ENCODE measurements at regions not wholly inside any gene's neighbourhood (a gene's known extent, or its start where the extent isn't known, plus 50 kb on each side); places are given as distances from the start of the nearest gene placed in this dataset.

- Mint-ChIP-seq H3K9me3 (ENCODE audit: insufficient read depth) (no peaks in the 10 kb centered on the region), H3K4me1 (ENCODE audit: low read depth) (no peaks in the 10 kb centered on the region), H3K4me3 (no peak overlapping the region), H3K27ac (no peak overlapping the region), H3K27me3 (ENCODE audit: low read depth) (peaks cover 8% of the 10 kb centered on the region), H3K36me3 (ENCODE audit: low read depth) (no peaks in the 10 kb centered on the region)
- ATAC-seq (no peak), DNase-seq (no peak)
- CTCF ChIA-PET, result no interaction called here
- POLR2A ChIA-PET, result no interaction called here
These were observed 149.4 kb upstream of the KCNMB2 start for GRCh38 chr3:178386880-178387279.

- POLR2A ChIA-PET, result no interaction called here
- ATAC-seq, result no peak
- CTCF ChIA-PET, result no interaction called here
- Mint-ChIP-seq H3K36me3 (ENCODE audit: low read depth) (no peaks in the 10 kb centered on the region), H3K4me1 (ENCODE audit: low read depth) (no peaks in the 10 kb centered on the region), H3K27me3 (ENCODE audit: low read depth) (peaks cover 3% of the 10 kb centered on the region), H3K27ac (no peak overlapping the region), H3K9me3 (ENCODE audit: insufficient read depth) (no peaks in the 10 kb centered on the region), H3K4me3 (no peak overlapping the region)
- no peak for DNase-seq
These were observed 147.8 kb upstream of the KCNMB2 start for GRCh38 chr3:178388473-178388872.

- no peak overlapping the region for H3K4me3 Mint-ChIP-seq
- no peak overlapping the region for H3K27ac Mint-ChIP-seq
- ATAC-seq, result no peak
- ChIA-PET POLR2A (no interaction called here), CTCF (no interaction called here)
- H3K36me3 Mint-ChIP-seq (ENCODE audit: low read depth), result no peaks in the 10 kb centered on the region
- no peaks in the 10 kb centered on the region for H3K9me3 Mint-ChIP-seq (ENCODE audit: insufficient read depth)
- peaks cover 3% of the 10 kb centered on the region for H3K27me3 Mint-ChIP-seq (ENCODE audit: low read depth)
- no peaks in the 10 kb centered on the region for H3K4me1 Mint-ChIP-seq (ENCODE audit: low read depth)
- DNase-seq, result no peak
These were observed 147.0 kb upstream of the KCNMB2 start for GRCh38 chr3:178389258-178389657.

- Mint-ChIP-seq H3K27me3 (ENCODE audit: low read depth) (peaks cover 3% of the 10 kb centered on the region), H3K4me1 (ENCODE audit: low read depth) (no peaks in the 10 kb centered on the region), H3K36me3 (ENCODE audit: low read depth) (no peaks in the 10 kb centered on the region), H3K9me3 (ENCODE audit: insufficient read depth) (no peaks in the 10 kb centered on the region), H3K27ac (no peak overlapping the region), H3K4me3 (no peak overlapping the region)
- CTCF ChIA-PET, result no interaction called here
- DNase-seq (no peak), ATAC-seq (no peak)
- POLR2A ChIA-PET, result no interaction called here
These were observed 143.7 kb upstream of the KCNMB2 start for GRCh38 chr3:178392511-178392926.

- CTCF ChIA-PET, result interaction anchor here (1.8 kb wide), 1 partner anchor 8 kb away, joined by 5 read pairs; no protein-coding TSS in a partner anchor
- H3K36me3 Mint-ChIP-seq (ENCODE audit: low read depth), result no peaks in the 10 kb centered on the region
- H3K4me3 Mint-ChIP-seq, result no peak overlapping the region
- no peaks in the 10 kb centered on the region for H3K9me3 Mint-ChIP-seq (ENCODE audit: insufficient read depth)
- peaks cover 3% of the 10 kb centered on the region for H3K27me3 Mint-ChIP-seq (ENCODE audit: low read depth)
- no peaks in the 10 kb centered on the region for H3K4me1 Mint-ChIP-seq (ENCODE audit: low read depth)
- POLR2A ChIA-PET, result no interaction called here
- DNase-seq (no peak), ATAC-seq (no peak)
- no peak overlapping the region for H3K27ac Mint-ChIP-seq
These were observed 143.1 kb upstream of the KCNMB2 start for GRCh38 chr3:178393146-178393545.

- H3K9me3 Mint-ChIP-seq (ENCODE audit: insufficient read depth), result no peaks in the 10 kb centered on the region
- peaks cover 3% of the 10 kb centered on the region for H3K27me3 Mint-ChIP-seq (ENCODE audit: low read depth)
- no peak overlapping the region for H3K4me3 Mint-ChIP-seq
- no peaks in the 10 kb centered on the region for H3K36me3 Mint-ChIP-seq (ENCODE audit: low read depth)
- DNase-seq (no peak), ATAC-seq (no peak)
- no peaks in the 10 kb centered on the region for H3K4me1 Mint-ChIP-seq (ENCODE audit: low read depth)
- ChIA-PET CTCF (interaction anchor here (1.8 kb wide), 1 partner anchor 9 kb away, joined by 5 read pairs; no protein-coding TSS in a partner anchor), POLR2A (no interaction called here)
- no peak overlapping the region for H3K27ac Mint-ChIP-seq
These were observed 142.4 kb upstream of the KCNMB2 start for GRCh38 chr3:178393824-178394223.

GRCh38 chr3:178396318-178396717, 139.9 kb upstream of the KCNMB2 start:
- Mint-ChIP-seq H3K4me1 (ENCODE audit: low read depth) (no peaks in the 10 kb centered on the region), H3K9me3 (ENCODE audit: insufficient read depth) (no peaks in the 10 kb centered on the region), H3K27ac (no peak overlapping the region), H3K4me3 (no peak overlapping the region), H3K36me3 (ENCODE audit: low read depth) (no peaks in the 10 kb centered on the region), H3K27me3 (ENCODE audit: low read depth) (no peaks in the 10 kb centered on the region)
- DNase-seq, result no peak
- CTCF ChIA-PET, result no interaction called here
- POLR2A ChIA-PET, result no interaction called here
- ATAC-seq, result no peak

- ChIA-PET CTCF (no interaction called here), POLR2A (no interaction called here)
- DNase-seq (no peak), ATAC-seq (no peak)
- no peaks in the 10 kb centered on the region for H3K9me3 Mint-ChIP-seq (ENCODE audit: insufficient read depth)
- no peaks in the 10 kb centered on the region for H3K27me3 Mint-ChIP-seq (ENCODE audit: low read depth)
- H3K27ac Mint-ChIP-seq, result no peak overlapping the region
- no peaks in the 10 kb centered on the region for H3K36me3 Mint-ChIP-seq (ENCODE audit: low read depth)
- no peak overlapping the region for H3K4me3 Mint-ChIP-seq
- H3K4me1 Mint-ChIP-seq (ENCODE audit: low read depth), result no peaks in the 10 kb centered on the region
These were observed 139.0 kb upstream of the KCNMB2 start for GRCh38 chr3:178397202-178397601.

- POLR2A ChIA-PET, result no interaction called here
- H3K9me3 Mint-ChIP-seq (ENCODE audit: insufficient read depth), result no peaks in the 10 kb centered on the region
- H3K27ac Mint-ChIP-seq, result no peak overlapping the region
- DNase-seq, result no peak
- H3K36me3 Mint-ChIP-seq (ENCODE audit: low read depth), result no peaks in the 10 kb centered on the region
- no peaks in the 10 kb centered on the region for H3K27me3 Mint-ChIP-seq (ENCODE audit: low read depth)
- H3K4me3 Mint-ChIP-seq, result no peak overlapping the region
- H3K4me1 Mint-ChIP-seq (ENCODE audit: low read depth), result no peaks in the 10 kb centered on the region
- ATAC-seq, result no peak
- CTCF ChIA-PET, result no interaction called here
These were observed 138.4 kb upstream of the KCNMB2 start for GRCh38 chr3:178397836-178398235.

- DNase-seq (no peak), ATAC-seq (no peak)
- Mint-ChIP-seq H3K27me3 (ENCODE audit: low read depth) (peaks cover 3% of the 10 kb centered on the region), H3K4me3 (no peak overlapping the region), H3K4me1 (ENCODE audit: low read depth) (no peaks in the 10 kb centered on the region), H3K36me3 (ENCODE audit: low read depth) (no peaks in the 10 kb centered on the region), H3K9me3 (ENCODE audit: insufficient read depth) (no peaks in the 10 kb centered on the region), H3K27ac (no peak overlapping the region)
- ChIA-PET POLR2A (no interaction called here), CTCF (no interaction called here)
These were observed 131.3 kb upstream of the KCNMB2 start for GRCh38 chr3:178404961-178405360.

GRCh38 chr3:178405531-178405930, 130.7 kb upstream of the KCNMB2 start:
- POLR2A ChIA-PET, result no interaction called here
- no peaks in the 10 kb centered on the region for H3K4me1 Mint-ChIP-seq (ENCODE audit: low read depth)
- H3K27me3 Mint-ChIP-seq (ENCODE audit: low read depth), result peaks cover 3% of the 10 kb centered on the region
- H3K27ac Mint-ChIP-seq, result no peak overlapping the region
- H3K4me3 Mint-ChIP-seq, result no peak overlapping the region
- CTCF ChIA-PET, result interaction anchor here (1.6 kb wide), 1 partner anchor 20 kb away, joined by 3 read pairs; no protein-coding TSS in a partner anchor
- H3K36me3 Mint-ChIP-seq (ENCODE audit: low read depth), result no peaks in the 10 kb centered on the region
- DNase-seq (no peak), ATAC-seq (no peak)
- H3K9me3 Mint-ChIP-seq (ENCODE audit: insufficient read depth), result no peaks in the 10 kb centered on the region

GRCh38 chr3:178406206-178406605, 130.0 kb upstream of the KCNMB2 start:
- Mint-ChIP-seq H3K27ac (no peak overlapping the region), H3K27me3 (ENCODE audit: low read depth) (peaks cover 4% of the 10 kb centered on the region), H3K36me3 (ENCODE audit: low read depth) (no peaks in the 10 kb centered on the region), H3K4me1 (ENCODE audit: low read depth) (no peaks in the 10 kb centered on the region), H3K9me3 (ENCODE audit: insufficient read depth) (no peaks in the 10 kb centered on the region), H3K4me3 (no peak overlapping the region)
- ATAC-seq (no peak), DNase-seq (no peak)
- ChIA-PET CTCF (interaction anchor here (1.6 kb wide), 1 partner anchor 21 kb away, joined by 3 read pairs; no protein-coding TSS in a partner anchor), POLR2A (no interaction called here)

GRCh38 chr3:178415384-178415783, 120.9 kb upstream of the KCNMB2 start:
- ATAC-seq (no peak), DNase-seq (no peak)
- no peak overlapping the region for H3K27ac Mint-ChIP-seq
- ChIA-PET POLR2A (no interaction called here), CTCF (no interaction called here)
- no peak overlapping the region for H3K4me3 Mint-ChIP-seq
- H3K4me1 Mint-ChIP-seq (ENCODE audit: low read depth), result no peaks in the 10 kb centered on the region
- no peaks in the 10 kb centered on the region for H3K9me3 Mint-ChIP-seq (ENCODE audit: insufficient read depth)
- no peaks in the 10 kb centered on the region for H3K36me3 Mint-ChIP-seq (ENCODE audit: low read depth)
- peaks cover 2% of the 10 kb centered on the region for H3K27me3 Mint-ChIP-seq (ENCODE audit: low read depth)
